WTC11 (cell line): ENCODE measurements at regions not wholly inside any gene's neighbourhood (a gene's known extent, or its start where the extent isn't known, plus 50 kb on each side); places are given as distances from the start of the nearest gene placed in this dataset.
A peak's percentile ranks its signal among the peaks of the same experiment; 100 is the strongest.

ENCODE experiments used
- ATAC-seq: fragments of 200-7000 bp; cut with Tn5 transposase; 2 replicates; pipeline ENCODE4 v1.10.0; 2021; ENCODE audit warnings: mild to moderate bottlenecking, moderate library complexity
- CTCF ChIA-PET: fragments of 300-600 bp; sonication (Branson Sonifier 250); formaldehyde crosslinking; loops from one replicate; lab custom pipeline; 2021; ENCODE audit warnings: antibody characterized with exemption; lab: Charles Lee
- POLR2A ChIA-PET: fragments of 350-600 bp; sonication (Branson Sonifier 250); formaldehyde crosslinking; loops from one replicate; lab custom pipeline; 2021; ENCODE audit warnings: antibody characterized with exemption; lab: Charles Lee
- DNase-seq: peaks from one replicate; pipeline ENCODE4 v3.0.0; 2021; ENCODE audit warnings: low spot score
- H3K27ac Mint-ChIP-seq: 2 replicates; pipeline ENCODE4 v1.8.0; 2021; ENCODE audit warnings: mixed read lengths
- H3K27me3 Mint-ChIP-seq: 2 replicates; pipeline ENCODE4 v1.8.0; 2021; ENCODE audit warnings: low read depth, mild to moderate bottlenecking, moderate library complexity, mixed read lengths
- H3K36me3 Mint-ChIP-seq: 2 replicates; pipeline ENCODE4 v1.8.0; 2021; ENCODE audit warnings: mixed read lengths
- H3K4me1 Mint-ChIP-seq: 2 replicates; pipeline ENCODE4 v1.8.0; 2022; ENCODE audit warnings: mixed read lengths
- H3K4me3 Mint-ChIP-seq: 2 replicates; pipeline ENCODE4 v1.8.0; 2021; ENCODE audit warnings: mild to moderate bottlenecking, moderate library complexity, mixed read lengths
- H3K9me3 Mint-ChIP-seq: 2 replicates; pipeline ENCODE4 v1.8.0; 2021; ENCODE audit warnings: mixed read lengths
- ARID4B ChIP-seq: sonication (generic); formaldehyde crosslinking; IDR thresholded peaks from 2 replicates; pipeline ENCODE4 v1.8.0; 2023; ENCODE audit warnings: missing genetic modification reagents, mild to moderate bottlenecking, borderline replicate concordance
- ATF6 ChIP-seq: sonication (generic); formaldehyde crosslinking; IDR thresholded peaks from 2 replicates; pipeline ENCODE4 v1.8.1; 2023; ENCODE audit warnings: mild to moderate bottlenecking, missing genetic modification reagents
- CBFB ChIP-seq: sonication (generic); formaldehyde crosslinking; IDR thresholded peaks from 2 replicates; pipeline ENCODE4 v1.8.1; 2022; ENCODE audit warnings: mild to moderate bottlenecking, low read depth, missing genetic modification reagents
- CDX4 ChIP-seq: fragments of 250-450 bp; sonication (Bioruptor Pico); IDR thresholded peaks from 2 replicates; pipeline ENCODE4 v1.9.0; 2021; ENCODE audit warnings: moderate library complexity, mild to moderate bottlenecking, inconsistent platforms, borderline replicate concordance
- E2F5 ChIP-seq: sonication (generic); formaldehyde crosslinking; IDR thresholded peaks from 2 replicates; pipeline ENCODE4 v1.8.1; 2022; ENCODE audit warnings: mild to moderate bottlenecking, moderate library complexity, missing genetic modification reagents
- FOXJ3 ChIP-seq: sonication (generic); formaldehyde crosslinking; IDR thresholded peaks from 2 replicates; pipeline ENCODE4 v1.9.0; 2021; ENCODE audit warnings: missing genetic modification reagents, mild to moderate bottlenecking, borderline replicate concordance
- FOXK1 ChIP-seq: sonication (generic); formaldehyde crosslinking; IDR thresholded peaks from 2 replicates; pipeline ENCODE4 v1.8.0; 2022; ENCODE audit warnings: mild to moderate bottlenecking, moderate library complexity, missing genetic modification reagents
- FOXP1 ChIP-seq: sonication (generic); formaldehyde crosslinking; IDR thresholded peaks from 2 replicates; pipeline ENCODE4 v1.8.0; 2022; ENCODE audit warnings: missing genetic modification reagents, mild to moderate bottlenecking, moderate library complexity, borderline replicate concordance
- GABPB1 ChIP-seq: sonication (generic); formaldehyde crosslinking; IDR thresholded peaks from 2 replicates; pipeline ENCODE4 v1.8.1; 2023; ENCODE audit warnings: mild to moderate bottlenecking, missing genetic modification reagents
- GRHL2 ChIP-seq: fragments of 250-450 bp; sonication (Bioruptor Pico); IDR thresholded peaks from 2 replicates; pipeline ENCODE4 v1.8.0; 2022; ENCODE audit warnings: mild to moderate bottlenecking, moderate library complexity; ENCODE audit not compliant: insufficient replicate concordance, severe bottlenecking
- HMGA2 ChIP-seq: fragments of 250-450 bp; sonication (Bioruptor Pico); IDR thresholded peaks from 2 replicates; pipeline ENCODE4 v1.4.0; 2021; ENCODE audit warnings: mild to moderate bottlenecking, moderate library complexity
- IRF2 ChIP-seq: sonication (generic); formaldehyde crosslinking; IDR thresholded peaks from 2 replicates; pipeline ENCODE4 v1.8.0; 2022; ENCODE audit warnings: low read depth, missing genetic modification reagents, borderline replicate concordance
- JAZF1 ChIP-seq: fragments of 250-450 bp; sonication (Bioruptor Pico); IDR thresholded peaks from 2 replicates; pipeline ENCODE4 v1.9.0; 2021; ENCODE audit warnings: moderate library complexity, mild to moderate bottlenecking, inconsistent platforms
- MYBL2 ChIP-seq: sonication (generic); formaldehyde crosslinking; IDR thresholded peaks from 2 replicates; pipeline ENCODE4 v1.8.1; 2023; ENCODE audit warnings: mild to moderate bottlenecking, moderate library complexity, missing genetic modification reagents
- NFATC4 ChIP-seq: fragments of 250-450 bp; sonication (Bioruptor Pico); IDR thresholded peaks from 2 replicates; pipeline ENCODE4 v1.9.0; 2021; ENCODE audit warnings: mild to moderate bottlenecking
- NFE2L1 ChIP-seq: sonication (generic); formaldehyde crosslinking; IDR thresholded peaks from 2 replicates; pipeline ENCODE4 v1.8.1; 2023; ENCODE audit warnings: missing genetic modification reagents
- NFYB ChIP-seq: sonication (generic); formaldehyde crosslinking; conservative IDR thresholded peaks from 2 replicates; pipeline ENCODE4 v1.8.0; 2022; ENCODE audit warnings: low read depth, missing genetic modification reagents
- NR1H2 ChIP-seq: sonication (generic); formaldehyde crosslinking; IDR thresholded peaks from 2 replicates; pipeline ENCODE4 v1.9.0; 2021; ENCODE audit warnings: mild to moderate bottlenecking, moderate library complexity, missing genetic modification reagents
- PRRX2 ChIP-seq: fragments of 250-450 bp; sonication (Bioruptor Pico); IDR thresholded peaks from 2 replicates; pipeline ENCODE4 v1.8.0; 2021; ENCODE audit warnings: mild to moderate bottlenecking
- SMAD3 ChIP-seq: sonication (generic); formaldehyde crosslinking; IDR thresholded peaks from 2 replicates; pipeline ENCODE4 v1.8.0; 2022; ENCODE audit warnings: missing genetic modification reagents, mild to moderate bottlenecking, borderline replicate concordance
- TEAD1 ChIP-seq: sonication (generic); formaldehyde crosslinking; IDR thresholded peaks from 2 replicates; pipeline ENCODE4 v1.8.0; 2022; ENCODE audit warnings: mild to moderate bottlenecking, missing genetic modification reagents
- USF1 ChIP-seq: sonication (generic); formaldehyde crosslinking; IDR thresholded peaks from 2 replicates; pipeline ENCODE4 v1.8.0; 2022; ENCODE audit warnings: mild to moderate bottlenecking, missing genetic modification reagents
- ZNF121 ChIP-seq: sonication (generic); formaldehyde crosslinking; IDR thresholded peaks from 2 replicates; pipeline ENCODE4 v1.8.0; 2023; ENCODE audit warnings: missing genetic modification reagents
- ZNF396 ChIP-seq: fragments of 250-450 bp; sonication (Bioruptor Pico); IDR thresholded peaks from 2 replicates; pipeline ENCODE4 v1.8.0; 2021; ENCODE audit warnings: mild to moderate bottlenecking, moderate library complexity, borderline replicate concordance
- ZNF423 ChIP-seq: fragments of 250-450 bp; sonication (Bioruptor Pico); IDR thresholded peaks from 2 replicates; pipeline ENCODE4 v2.1.2; 2022; ENCODE audit warnings: mild to moderate bottlenecking, moderate library complexity
- ZNF671 ChIP-seq: fragments of 250-450 bp; sonication (Bioruptor Pico); IDR thresholded peaks from 2 replicates; pipeline ENCODE4 v1.8.0; 2021; ENCODE audit warnings: mild to moderate bottlenecking
- TF ChIP-seq, protein P1 (sequence below): sonication (generic); formaldehyde crosslinking; IDR thresholded peaks from 2 replicates; pipeline ENCODE4 v1.8.0; 2022; ENCODE audit warnings: mild to moderate bottlenecking, missing genetic modification reagents
- TF ChIP-seq, protein P2 (sequence below): fragments of 250-450 bp; sonication (Bioruptor Pico); IDR thresholded peaks from 2 replicates; pipeline ENCODE4 v1.8.0; 2021; ENCODE audit warnings: mild to moderate bottlenecking

- Mint-ChIP-seq H3K4me1 (peaks cover 48% of the 10 kb centered on the region), H3K36me3 (peaks cover 7% of the 10 kb centered on the region), H3K4me3 (peak overlapping the region; percentile 88), H3K27me3 (no peaks in the 10 kb centered on the region; the same call in 1 of the 2 replicates), H3K27ac (peak overlapping the region; percentile 100), H3K9me3 (no peaks in the 10 kb centered on the region)
- POLR2A ChIA-PET: interaction anchor here (0.6 to 10.5 kb wide), 24 partner anchors 8 to 1782 kb away, joined by 3 to 434 read pairs (median 8); partner anchors contain the start of gene ZSCAN31
- DNase-seq (peak; percentile 77), ATAC-seq (peak; percentile 75)
- CTCF ChIA-PET: interaction anchor here (0.6 kb wide), 1 partner anchor 646 kb away, joined by 3 read pairs; no protein-coding TSS in a partner anchor
- 0 out of 2 replicates have a peak, but pooled peaks have one; percentile 37 for TF ChIP-seq NFATC4 (CRISPR knock-in tag)
- TF ChIP-seq NR1H2 (CRISPR knock-in tag): no peak
- no peak for TF ChIP-seq FOXK1
- TF ChIP-seq FOXJ3 (CRISPR knock-in tag): no peak
- TF ChIP-seq PRRX2 (CRISPR knock-in tag): no peak
- TF ChIP-seq MYBL2 (CRISPR knock-in tag): no peak
- TF ChIP-seq ZNF423 (CRISPR knock-in tag): no peak
- no peak for TF ChIP-seq NFE2L1 (CRISPR knock-in tag)
- no peak for TF ChIP-seq E2F5 (CRISPR knock-in tag)
- TF ChIP-seq, protein P1, sequence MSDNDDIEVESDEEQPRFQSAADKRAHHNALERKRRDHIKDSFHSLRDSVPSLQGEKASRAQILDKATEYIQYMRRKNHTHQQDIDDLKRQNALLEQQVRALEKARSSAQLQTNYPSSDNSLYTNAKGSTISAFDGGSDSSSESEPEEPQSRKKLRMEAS (CRISPR knock-in tag): no peak
- no peak for TF ChIP-seq IRF2
- TF ChIP-seq TEAD1 (CRISPR knock-in tag): no peak; the same call in 1 of the 2 replicates
- TF ChIP-seq GRHL2 (CRISPR knock-in tag): no peak
- peak; percentile 53; the same call in 1 of the 2 replicates for TF ChIP-seq ZNF671
- TF ChIP-seq GABPB1 (CRISPR knock-in tag): 0 out of 2 replicates have a peak, but pooled peaks have one; percentile 25
- TF ChIP-seq, protein P2, sequence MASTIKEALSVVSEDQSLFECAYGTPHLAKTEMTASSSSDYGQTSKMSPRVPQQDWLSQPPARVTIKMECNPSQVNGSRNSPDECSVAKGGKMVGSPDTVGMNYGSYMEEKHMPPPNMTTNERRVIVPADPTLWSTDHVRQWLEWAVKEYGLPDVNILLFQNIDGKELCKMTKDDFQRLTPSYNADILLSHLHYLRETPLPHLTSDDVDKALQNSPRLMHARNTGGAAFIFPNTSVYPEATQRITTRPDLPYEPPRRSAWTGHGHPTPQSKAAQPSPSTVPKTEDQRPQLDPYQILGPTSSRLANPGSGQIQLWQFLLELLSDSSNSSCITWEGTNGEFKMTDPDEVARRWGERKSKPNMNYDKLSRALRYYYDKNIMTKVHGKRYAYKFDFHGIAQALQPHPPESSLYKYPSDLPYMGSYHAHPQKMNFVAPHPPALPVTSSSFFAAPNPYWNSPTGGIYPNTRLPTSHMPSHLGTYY: no peak
- TF ChIP-seq HMGA2: no peak
- no peak for TF ChIP-seq ARID4B (CRISPR knock-in tag)
- TF ChIP-seq JAZF1 (CRISPR knock-in tag): no peak
- TF ChIP-seq FOXP1 (CRISPR knock-in tag): peak; percentile 78; the same call in 1 of the 2 replicates
- TF ChIP-seq SMAD3 (CRISPR knock-in tag): no peak
- no peak for TF ChIP-seq ZNF396 (CRISPR knock-in tag)
- TF ChIP-seq ATF6 (CRISPR knock-in tag): no peak
- TF ChIP-seq NFYB (CRISPR knock-in tag): peak; percentile 75
- TF ChIP-seq CBFB (CRISPR knock-in tag): no peak
- TF ChIP-seq ZNF121 (CRISPR knock-in tag): no peak
- TF ChIP-seq CDX4: 0 out of 2 replicates have a peak, but pooled peaks have one; percentile 52
- TF ChIP-seq USF1 (CRISPR knock-in tag): peak; percentile 25; the same call in 1 of the 2 replicates
Observed at GRCh38 chr6:27814665-27815424, 97.4 kb downstream of the OR2B2 start.
